ENCODE measurements at regions not wholly inside any gene's neighbourhood (a gene's known extent, or its start where the extent isn't known, plus 50 kb on each side); places are given as distances from the start of the nearest gene placed in this dataset.
"Not testable (repeated sequence)": the region's sequence is repeated elsewhere in the genome, so short reads cannot be mapped to it uniquely, and the experiment has no call there.

GRCh38 chr9:42240261-42240579 lies 56.8 kb downstream of the SPATA31A6 start:
- TF ChIP-seq CTCF, POLR2A (IDR thresholded peaks at IDR 0.05): not testable (repeated sequence)

Data from sigmoid colon (tissue), 3 donors.